ENCODE measurements at regions not wholly inside any gene's neighbourhood (a gene's known extent, or its start where the extent isn't known, plus 50 kb on each side); places are given as distances from the start of the nearest gene placed in this dataset.

DNA sequence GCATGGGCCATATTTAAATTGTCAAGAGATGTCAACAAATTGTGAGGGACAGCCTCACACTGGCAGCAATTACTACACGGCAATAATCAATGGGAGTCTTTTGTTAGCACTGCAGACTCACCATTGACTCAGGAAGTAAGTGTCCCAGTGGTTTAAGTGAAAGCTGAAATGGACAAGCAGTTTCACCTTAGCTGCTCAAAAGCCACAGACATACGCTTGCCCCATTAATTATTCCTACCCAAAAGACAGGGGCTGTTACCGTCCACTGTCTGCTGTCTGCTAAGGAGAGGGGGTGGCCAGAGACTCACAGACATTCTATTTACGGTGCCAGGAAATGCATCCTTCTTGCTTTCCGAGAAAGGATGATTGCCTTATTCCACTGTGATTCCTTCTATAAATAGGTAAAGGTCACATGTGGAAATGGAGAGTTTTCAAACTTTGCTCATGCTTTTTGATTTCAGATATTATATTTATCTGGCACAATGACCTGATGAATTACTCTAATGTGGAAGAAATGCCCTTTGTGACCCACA is 309.7 kb upstream of the NFE2L3 start:
- ATAC-seq (no peak), DNase-seq (ENCODE audit: low spot score) (no peak)
- no peaks in the 10 kb centered on the region for H3K9me3 Mint-ChIP-seq
- no peak overlapping the region for H3K27ac Mint-ChIP-seq
- no peaks in the 10 kb centered on the region for H3K36me3 Mint-ChIP-seq
- H3K27me3 Mint-ChIP-seq, result peaks cover 26 to 35% of the 10 kb centered on the region in 2 donors
- H3K4me1 Mint-ChIP-seq (ENCODE audit: low read depth in 2 of 2), result no peaks in the 10 kb centered on the region
- no peak overlapping the region for H3K4me3 Mint-ChIP-seq

DNA sequence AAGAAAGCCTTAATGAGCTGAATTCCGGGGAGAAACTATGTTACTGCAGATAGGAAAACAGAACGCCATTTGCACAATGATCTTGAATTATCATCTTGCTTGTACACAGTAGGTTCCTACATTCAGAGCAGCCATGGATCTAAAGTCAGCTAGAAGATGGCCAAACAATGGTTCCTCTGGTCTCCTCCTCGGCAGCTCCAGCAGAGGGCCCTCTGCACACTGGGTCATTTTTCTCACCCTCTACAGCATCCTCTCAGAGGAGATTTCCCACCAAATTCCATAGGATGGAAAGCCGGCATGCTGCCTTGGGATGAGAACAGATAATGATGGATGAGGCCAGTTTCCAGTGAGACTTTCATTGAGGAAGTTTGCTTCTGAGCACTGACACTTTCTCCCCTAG is 308.5 kb upstream of the NFE2L3 start:
- DNase-seq (ENCODE audit: low spot score) (no peak), ATAC-seq (no peak)
- no peak overlapping the region for H3K27ac Mint-ChIP-seq
- H3K4me3 Mint-ChIP-seq, result no peak overlapping the region
- peaks cover 32 to 47% of the 10 kb centered on the region in 2 donors for H3K27me3 Mint-ChIP-seq
- no peaks in the 10 kb centered on the region for H3K9me3 Mint-ChIP-seq
- H3K4me1 Mint-ChIP-seq (ENCODE audit: low read depth in 2 of 2), result no peaks in the 10 kb centered on the region
- no peaks in the 10 kb centered on the region for H3K36me3 Mint-ChIP-seq

DNA sequence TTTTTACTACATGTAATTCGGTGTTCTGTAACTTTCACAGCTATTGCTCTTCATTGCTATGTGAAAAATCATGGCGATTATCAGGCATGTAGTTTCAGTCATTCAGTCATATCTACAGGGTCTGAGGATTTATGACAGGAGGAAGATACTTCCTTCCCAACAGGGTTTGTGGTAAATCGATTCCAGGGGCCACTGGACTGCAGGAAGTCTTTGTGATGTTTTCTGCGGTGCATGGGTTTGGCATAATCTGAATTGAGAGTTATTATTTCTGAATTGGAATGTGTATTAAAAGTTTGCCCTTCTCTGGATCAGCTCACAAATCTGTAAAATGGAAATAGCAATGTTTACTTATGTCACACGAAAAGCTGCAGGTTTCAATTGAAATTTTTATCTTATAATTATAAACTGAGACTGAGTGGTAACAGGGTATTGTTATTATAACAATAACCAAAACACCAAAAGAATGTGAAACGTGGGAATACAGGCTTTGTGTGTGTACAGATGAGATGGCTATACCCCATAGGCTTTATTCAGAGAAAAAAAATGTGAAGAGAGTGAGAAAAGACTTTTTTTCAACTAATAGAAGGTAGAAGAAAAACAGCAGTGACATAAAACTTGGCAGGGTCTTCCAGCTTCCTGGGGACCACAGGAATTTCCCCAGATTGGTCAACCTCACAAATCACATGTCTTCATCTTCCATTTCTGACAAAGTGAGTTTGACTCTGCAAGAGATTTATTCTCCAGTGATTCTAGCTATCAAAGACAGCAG is 307.7 kb upstream of the NFE2L3 start:
- no peaks in the 10 kb centered on the region for H3K4me1 Mint-ChIP-seq (ENCODE audit: low read depth in 2 of 2)
- no peaks in the 10 kb centered on the region for H3K9me3 Mint-ChIP-seq
- no peak overlapping the region for H3K4me3 Mint-ChIP-seq
- peaks cover 29 to 49% of the 10 kb centered on the region in 2 donors for H3K27me3 Mint-ChIP-seq
- no peak for DNase-seq (ENCODE audit: low spot score)
- no peak for ATAC-seq
- no peak overlapping the region for H3K27ac Mint-ChIP-seq
- no peaks in the 10 kb centered on the region for H3K36me3 Mint-ChIP-seq

DNA sequence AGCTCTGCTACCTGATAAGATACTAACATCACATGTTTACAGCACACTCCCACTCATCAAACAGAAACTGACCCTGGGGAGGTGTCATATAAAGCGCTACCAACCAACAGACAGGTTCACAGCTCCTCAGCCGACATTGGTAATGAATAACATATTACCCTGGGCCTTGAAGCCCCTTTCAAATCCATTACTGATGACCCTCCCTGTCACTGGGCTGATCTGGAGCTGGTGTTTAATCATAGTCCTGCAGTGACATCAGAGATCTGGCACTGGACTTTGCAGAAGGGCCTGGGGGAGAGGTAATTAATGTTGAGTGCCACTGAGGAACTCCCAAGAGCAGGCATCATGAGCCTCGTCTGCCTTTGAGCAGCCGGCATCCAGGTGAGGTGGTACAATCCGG is 306.5 kb upstream of the NFE2L3 start:
- Mint-ChIP-seq H3K27ac (no peak overlapping the region), H3K36me3 (no peaks in the 10 kb centered on the region), H3K27me3 (peaks cover 32 to 58% of the 10 kb centered on the region in 2 donors), H3K4me1 (ENCODE audit: low read depth in 2 of 2) (no peaks in the 10 kb centered on the region), H3K4me3 (no peak overlapping the region), H3K9me3 (no peaks in the 10 kb centered on the region)
- ATAC-seq, result no peak
- no peak for DNase-seq (ENCODE audit: low spot score)

DNA sequence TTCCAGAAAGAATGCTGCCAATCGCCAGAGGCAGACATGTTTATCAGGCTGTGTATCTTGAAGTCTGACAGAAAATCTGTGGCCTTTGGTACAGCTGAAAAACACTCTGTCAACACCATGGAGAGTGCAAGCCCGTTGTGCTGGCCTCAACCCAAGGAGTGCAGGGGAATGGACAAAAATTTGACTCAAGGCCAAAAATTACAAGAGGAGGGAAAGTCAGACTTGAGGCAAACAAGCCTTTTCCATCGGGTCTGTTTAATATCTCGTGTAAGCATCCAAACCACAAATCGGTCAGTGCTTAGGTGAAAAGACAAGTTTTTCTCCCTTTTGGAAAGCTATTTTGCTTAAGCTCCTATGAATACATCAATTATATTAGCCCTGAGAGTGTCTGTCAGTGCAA is 305.3 kb upstream of the NFE2L3 start:
- ATAC-seq (no peak), DNase-seq (ENCODE audit: low spot score) (no peak)
- H3K4me1 Mint-ChIP-seq (ENCODE audit: low read depth in 2 of 2), result peaks cover 3 to 5% of the 10 kb centered on the region in 2 donors
- H3K27ac Mint-ChIP-seq, result no peak overlapping the region
- H3K27me3 Mint-ChIP-seq, result peaks cover 42 to 70% of the 10 kb centered on the region in 2 donors
- no peak overlapping the region for H3K4me3 Mint-ChIP-seq
- H3K9me3 Mint-ChIP-seq, result no peaks in the 10 kb centered on the region
- H3K36me3 Mint-ChIP-seq, result peaks cover 3% of the 10 kb centered on the region

DNA sequence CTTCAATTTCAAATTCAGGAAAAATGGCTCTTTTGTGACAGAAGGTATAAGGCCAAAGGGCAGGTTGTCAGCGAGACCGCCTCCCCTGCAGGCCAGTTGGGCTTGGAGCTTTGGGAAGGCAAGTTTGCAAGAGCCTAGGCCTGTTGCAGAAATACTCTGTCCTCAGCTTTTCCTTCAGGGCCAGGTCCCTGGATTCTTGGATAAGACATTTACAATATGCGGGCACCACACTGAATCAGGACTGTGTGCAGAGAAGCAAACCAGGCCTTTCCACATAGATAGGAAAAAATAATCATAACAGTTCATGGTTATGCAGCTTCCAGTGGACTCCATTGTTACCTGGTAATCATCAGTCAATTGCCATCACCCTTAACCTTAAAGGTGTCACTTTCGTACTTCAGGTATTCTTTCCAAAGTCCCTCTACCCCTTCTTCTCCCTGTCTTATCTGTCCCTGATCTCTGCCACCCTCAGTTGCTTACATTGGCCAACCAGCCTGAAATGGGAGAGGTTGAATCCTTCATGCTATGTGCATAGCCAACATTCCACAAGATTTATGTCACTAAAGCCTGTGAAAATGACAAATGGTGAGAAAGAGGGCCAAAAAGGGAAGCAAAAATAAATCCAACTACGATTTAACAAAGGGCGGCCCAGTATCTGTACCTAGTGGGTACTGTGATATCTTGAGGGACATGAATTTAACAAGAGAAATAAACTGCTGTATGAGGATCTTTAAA is 304.5 kb upstream of the NFE2L3 start:
- Mint-ChIP-seq H3K27ac (no peak overlapping the region), H3K4me1 (ENCODE audit: low read depth in 2 of 2) (peaks cover 5 to 8% of the 10 kb centered on the region in 2 donors), H3K27me3 (peaks cover 45 to 73% of the 10 kb centered on the region in 2 donors), H3K4me3 (no peak overlapping the region), H3K36me3 (peaks cover 5% of the 10 kb centered on the region), H3K9me3 (no peaks in the 10 kb centered on the region)
- ATAC-seq (no peak), DNase-seq (ENCODE audit: low spot score) (no peak)

DNA sequence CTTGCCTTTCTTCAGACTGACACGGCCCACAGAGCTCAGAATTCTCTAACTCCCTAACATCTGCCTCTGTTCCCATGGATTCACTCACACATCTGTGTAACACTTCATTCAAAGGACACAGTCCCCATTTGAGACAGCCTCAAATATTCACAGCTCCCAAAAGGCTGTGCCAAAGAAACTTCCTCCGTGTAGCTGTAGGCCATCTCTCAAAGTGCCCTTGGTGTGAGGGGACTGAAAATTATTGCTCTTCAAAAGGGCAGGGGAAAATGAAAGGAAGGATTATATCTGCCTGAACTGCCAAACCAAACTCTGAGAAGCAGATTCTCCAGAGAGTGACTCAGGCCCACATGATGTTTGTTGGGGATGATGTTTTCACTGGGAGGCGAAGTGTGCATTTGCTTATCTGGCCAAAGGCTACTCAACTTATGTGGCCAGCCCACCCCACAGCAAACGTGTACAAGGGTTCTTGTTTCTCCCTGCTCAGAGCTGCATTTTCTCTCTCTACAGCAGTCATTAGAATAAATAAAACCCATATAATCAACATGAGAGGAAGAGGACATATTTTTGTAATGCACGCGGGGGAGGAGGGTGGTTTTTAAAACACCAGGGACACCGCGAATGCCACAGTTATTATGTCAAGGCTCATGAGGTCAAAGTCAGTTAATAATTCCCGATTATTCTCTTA is 302.4 kb upstream of the NFE2L3 start:
- H3K4me1 Mint-ChIP-seq (ENCODE audit: low read depth in 2 of 2), result peaks cover 11 to 17% of the 10 kb centered on the region in 2 donors
- H3K27ac Mint-ChIP-seq, result no peak overlapping the region
- peaks cover 50 to 78% of the 10 kb centered on the region in 2 donors for H3K27me3 Mint-ChIP-seq
- H3K4me3 Mint-ChIP-seq, result no peak overlapping the region
- ATAC-seq (no peak), DNase-seq (ENCODE audit: low spot score) (no peak)
- H3K36me3 Mint-ChIP-seq, result peaks cover 15% of the 10 kb centered on the region
- H3K9me3 Mint-ChIP-seq, result no peaks in the 10 kb centered on the region

DNA sequence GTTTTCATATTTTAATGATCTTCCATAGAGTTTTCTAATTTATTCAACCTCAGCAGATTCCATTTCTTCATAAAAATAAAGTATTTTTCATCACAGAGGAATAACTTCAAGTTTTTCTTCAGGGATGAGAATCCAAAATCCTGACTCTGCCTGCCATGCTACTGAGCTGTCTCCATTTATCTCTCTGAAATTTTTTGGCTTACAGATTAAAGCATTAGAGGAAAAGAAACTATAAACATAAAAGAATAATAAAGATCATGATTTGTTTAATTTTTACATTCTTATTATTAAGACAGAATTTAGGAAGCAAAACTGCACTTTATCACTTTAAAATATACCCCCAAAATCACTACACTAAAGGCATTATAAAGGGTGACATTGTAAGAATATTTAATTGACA is 301.8 kb upstream of the NFE2L3 start:
- H3K27ac Mint-ChIP-seq, result no peak overlapping the region
- H3K9me3 Mint-ChIP-seq, result no peaks in the 10 kb centered on the region
- H3K4me1 Mint-ChIP-seq (ENCODE audit: low read depth in 2 of 2), result peaks cover 11 to 17% of the 10 kb centered on the region in 2 donors
- H3K27me3 Mint-ChIP-seq, result peaks cover 52 to 83% of the 10 kb centered on the region in 2 donors
- DNase-seq (ENCODE audit: low spot score) (no peak), ATAC-seq (no peak)
- H3K36me3 Mint-ChIP-seq, result peaks cover 15% of the 10 kb centered on the region
- H3K4me3 Mint-ChIP-seq, result no peak overlapping the region

DNA sequence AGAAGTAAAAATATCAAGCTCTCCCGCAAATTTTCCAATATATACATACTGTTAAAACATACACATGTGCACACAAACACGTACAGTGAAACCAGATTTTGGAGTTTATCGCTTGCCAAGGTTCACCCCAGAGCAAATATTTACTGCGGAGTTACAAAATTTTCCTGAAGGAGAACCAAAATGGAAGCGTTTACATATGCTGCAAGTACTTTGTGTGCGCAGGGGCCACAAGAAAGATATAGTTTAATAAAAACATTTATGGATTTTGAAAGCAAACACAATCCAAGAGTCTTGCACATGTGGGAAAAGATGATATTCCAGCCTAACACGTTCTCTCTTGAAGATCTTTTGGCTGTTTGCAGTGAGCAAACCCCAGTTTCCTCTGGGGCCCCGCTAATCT is 301.3 kb upstream of the NFE2L3 start:
- Mint-ChIP-seq H3K27ac (no peak overlapping the region), H3K4me3 (no peak overlapping the region), H3K9me3 (no peaks in the 10 kb centered on the region), H3K4me1 (ENCODE audit: low read depth in 2 of 2) (peaks cover 11 to 17% of the 10 kb centered on the region in 2 donors), H3K27me3 (peaks cover 51 to 82% of the 10 kb centered on the region in 2 donors), H3K36me3 (peaks cover 15% of the 10 kb centered on the region)
- no peak for DNase-seq (ENCODE audit: low spot score)
- no peak for ATAC-seq

DNA sequence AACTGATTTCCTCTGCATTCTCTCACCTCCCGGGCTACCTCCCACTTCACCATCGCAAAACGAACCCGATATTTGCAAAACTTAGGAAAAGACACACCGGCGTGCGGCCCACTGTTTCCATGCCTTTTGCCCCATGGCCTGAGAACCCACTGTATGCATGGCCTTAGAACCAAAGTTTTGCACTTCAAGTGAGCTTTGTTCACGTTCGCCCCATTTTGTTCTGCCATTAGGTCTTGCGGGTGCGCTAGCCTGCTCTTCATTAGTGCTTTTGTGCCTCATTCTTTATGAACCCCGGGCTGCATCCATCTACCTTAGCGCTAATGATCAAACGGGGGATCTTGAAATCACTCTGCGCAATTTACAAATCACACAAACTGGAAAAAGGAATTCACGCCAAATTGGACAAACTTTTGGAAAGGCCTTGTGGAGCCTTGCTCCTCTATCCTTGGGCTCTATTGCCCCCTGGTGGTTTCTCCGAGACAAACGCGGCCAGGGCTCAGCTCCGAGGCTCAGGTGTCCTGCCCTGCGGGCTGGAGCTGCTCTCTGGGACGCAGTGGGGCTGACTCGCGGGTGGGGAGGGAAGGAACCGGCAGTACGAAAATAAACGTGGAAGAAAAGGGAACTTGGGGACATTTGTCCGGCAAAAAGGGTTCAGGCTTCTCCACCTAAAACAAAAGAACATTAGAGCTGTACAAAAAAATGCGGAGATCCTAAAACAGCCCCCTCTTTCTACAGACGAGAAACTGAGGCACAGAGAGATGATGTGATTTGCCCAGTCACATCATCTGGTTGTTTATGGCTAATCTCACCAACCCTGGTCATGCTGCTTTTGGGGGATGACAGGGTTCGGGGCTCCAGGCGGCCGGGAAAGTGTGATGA is 300.4 kb upstream of the NFE2L3 start:
- H3K27me3 Mint-ChIP-seq, result peaks cover 45 to 73% of the 10 kb centered on the region in 2 donors
- peak overlapping the region; percentile 74 for H3K4me3 Mint-ChIP-seq
- H3K36me3 Mint-ChIP-seq, result peaks cover 15% of the 10 kb centered on the region
- no peaks in the 10 kb centered on the region for H3K9me3 Mint-ChIP-seq
- ATAC-seq (peak; percentile 66 to 68), DNase-seq (ENCODE audit: low spot score) (peak; percentile 65)
- H3K27ac Mint-ChIP-seq, result peak overlapping the region in 1 of 2 donors; percentile 24
- peaks cover 11 to 17% of the 10 kb centered on the region in 2 donors for H3K4me1 Mint-ChIP-seq (ENCODE audit: low read depth in 2 of 2)

DNA sequence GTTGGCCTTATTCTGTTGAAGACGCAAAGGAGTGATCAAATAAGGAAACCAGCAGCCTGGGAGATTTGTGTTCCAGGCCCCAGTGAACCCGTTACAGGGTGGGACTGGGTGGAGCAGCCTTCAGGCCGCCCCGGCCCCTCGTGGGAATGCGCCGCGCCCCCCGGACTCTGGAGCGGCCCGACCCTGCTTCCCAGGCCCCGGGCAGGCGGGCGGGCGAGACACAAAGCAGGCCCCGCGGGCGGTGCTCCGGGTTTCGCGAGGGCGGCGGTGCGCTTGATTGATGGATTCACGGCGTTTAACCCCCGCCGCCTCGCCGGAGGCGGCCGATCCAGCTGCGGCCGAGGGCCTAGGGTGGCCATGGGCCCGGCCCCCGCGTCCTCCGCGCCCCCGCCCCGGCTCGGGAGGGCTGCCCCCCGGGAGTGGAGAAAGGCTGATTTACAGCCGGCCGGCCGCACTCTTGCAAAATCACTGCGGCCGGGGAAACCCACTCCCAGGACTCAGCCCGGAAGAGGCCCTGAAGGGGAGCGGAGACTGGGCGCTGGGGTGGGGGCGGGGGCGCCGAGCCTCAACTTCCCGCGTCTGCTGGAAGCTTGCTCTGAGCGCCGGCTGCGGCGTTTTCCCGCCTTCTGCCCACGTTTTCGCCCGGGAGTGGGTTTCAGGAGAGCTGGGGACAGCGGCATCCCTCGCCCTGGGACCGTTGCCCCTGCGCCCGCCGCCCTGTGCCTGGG is 299.6 kb upstream of the NFE2L3 start:
- peak overlapping the region; percentile 74 for H3K4me3 Mint-ChIP-seq
- peaks cover 15% of the 10 kb centered on the region for H3K36me3 Mint-ChIP-seq
- no peak overlapping the region for H3K27ac Mint-ChIP-seq
- no peaks in the 10 kb centered on the region for H3K9me3 Mint-ChIP-seq
- H3K4me1 Mint-ChIP-seq (ENCODE audit: low read depth in 2 of 2), result peaks cover 11 to 17% of the 10 kb centered on the region in 2 donors
- DNase-seq (ENCODE audit: low spot score) (peak; percentile 61), ATAC-seq (no peak)
- peaks cover 45 to 70% of the 10 kb centered on the region in 2 donors for H3K27me3 Mint-ChIP-seq

DNA sequence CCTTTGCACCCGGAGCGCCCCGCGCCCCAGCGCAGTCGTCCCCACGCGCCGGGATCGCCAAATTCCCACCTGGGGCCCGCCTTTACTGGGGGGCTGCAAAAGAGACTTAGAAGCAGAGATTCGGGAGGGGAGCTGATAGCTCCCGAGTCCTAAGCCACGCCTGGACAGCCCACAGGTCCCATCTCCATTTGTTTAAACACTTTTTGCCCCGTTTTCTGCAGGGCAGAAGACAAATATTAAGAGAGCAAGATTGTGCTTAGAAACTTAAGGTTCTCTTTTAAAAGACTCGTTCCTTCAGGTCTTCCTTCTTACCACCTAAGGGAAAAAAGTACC is 299.1 kb upstream of the NFE2L3 start:
- no peak for ATAC-seq
- peaks cover 11 to 17% of the 10 kb centered on the region in 2 donors for H3K4me1 Mint-ChIP-seq (ENCODE audit: low read depth in 2 of 2)
- H3K4me3 Mint-ChIP-seq, result peak overlapping the region; percentile 39
- no peaks in the 10 kb centered on the region for H3K9me3 Mint-ChIP-seq
- DNase-seq (ENCODE audit: low spot score), result no peak
- peaks cover 15% of the 10 kb centered on the region for H3K36me3 Mint-ChIP-seq
- peaks cover 40 to 65% of the 10 kb centered on the region in 2 donors for H3K27me3 Mint-ChIP-seq
- no peak overlapping the region for H3K27ac Mint-ChIP-seq
